Fibroblast of the aortic adventitia (primary cell): ENCODE measurements at regions not wholly inside any gene's neighbourhood (a gene's known extent, or its start where the extent isn't known, plus 50 kb on each side); places are given as distances from the start of the nearest gene placed in this dataset.
A peak's percentile ranks its signal among the peaks of the same experiment; 100 is the strongest.
"Not testable (repeated sequence)": the region's sequence is repeated elsewhere in the genome, so short reads cannot be mapped to it uniquely, and the experiment has no call there.

Experiments used
- DNase-seq: peaks from one replicate; pipeline ENCODE4 v3.0.0-alpha.2; 2010; ENCODE audit warnings: low read depth
- H3K4me3 ChIP-seq: 2 replicates; pipeline ENCODE4 v1.5.1; 2011; ENCODE audit warnings: low read depth, mild to moderate bottlenecking, control low read depth, low read length, moderate library complexity
- CTCF ChIP-seq: IDR thresholded peaks from 2 replicates; pipeline ENCODE4 v1.5.1; 2011; ENCODE audit warnings: mild to moderate bottlenecking, low read length, control low read depth, inconsistent platforms; ENCODE audit not compliant: insufficient read depth

DNA sequence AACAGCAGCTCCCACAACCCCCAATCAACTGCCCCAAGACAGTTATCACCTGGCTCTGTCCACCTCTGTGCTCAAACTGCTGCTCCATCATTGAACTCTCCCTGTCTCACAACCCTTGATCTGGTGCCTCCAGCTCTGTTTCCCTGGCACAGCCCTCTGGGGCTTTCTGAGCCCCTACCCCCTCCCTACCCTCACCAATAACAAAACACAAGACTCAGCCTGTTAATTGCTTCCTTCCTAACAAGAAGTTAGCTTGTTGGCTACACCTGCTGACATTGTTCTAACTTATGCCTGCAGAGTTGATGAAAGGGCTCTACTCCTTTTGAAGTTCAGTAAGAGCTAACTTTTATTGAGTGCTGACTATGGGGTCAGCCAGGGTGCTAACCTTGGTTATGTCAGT lies 99.4 kb upstream of the FNDC3A start:
- TF ChIP-seq CTCF = no peak
- DNase-seq = no peak
- no peak overlapping the region for H3K4me3 ChIP-seq

- H3K4me3 ChIP-seq = no peak overlapping the region
- TF ChIP-seq CTCF = no peak
- no peak for DNase-seq
Observed at GRCh38 chr13:48879432-48879831, 96.3 kb upstream of the FNDC3A start.

- H3K4me3 ChIP-seq = no peak overlapping the region
- TF ChIP-seq CTCF = no peak
- DNase-seq = no peak
Observed at GRCh38 chr13:48879854-48880253, 95.9 kb upstream of the FNDC3A start.

DNA sequence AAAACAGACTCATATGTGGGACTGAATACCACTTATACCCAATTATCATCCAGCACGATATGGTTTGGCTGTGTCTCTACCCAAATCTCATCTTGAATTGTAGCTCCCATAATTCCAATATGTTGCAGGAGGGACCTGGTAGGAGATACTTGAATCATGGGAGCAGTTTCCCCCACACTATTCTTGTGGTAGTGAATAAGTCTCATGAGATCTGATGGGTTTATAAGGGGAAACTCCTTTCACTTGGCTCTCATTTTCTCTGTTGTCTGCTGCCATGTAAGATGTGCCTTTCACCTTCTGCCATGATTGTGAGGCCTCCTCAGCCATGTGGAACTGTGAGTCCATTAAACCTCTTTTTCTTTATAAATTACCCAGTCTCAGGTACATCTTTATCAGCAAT lies 91.9 kb upstream of the FNDC3A start:
- not testable (repeated sequence) for H3K4me3 ChIP-seq, DNase-seq

DNA sequence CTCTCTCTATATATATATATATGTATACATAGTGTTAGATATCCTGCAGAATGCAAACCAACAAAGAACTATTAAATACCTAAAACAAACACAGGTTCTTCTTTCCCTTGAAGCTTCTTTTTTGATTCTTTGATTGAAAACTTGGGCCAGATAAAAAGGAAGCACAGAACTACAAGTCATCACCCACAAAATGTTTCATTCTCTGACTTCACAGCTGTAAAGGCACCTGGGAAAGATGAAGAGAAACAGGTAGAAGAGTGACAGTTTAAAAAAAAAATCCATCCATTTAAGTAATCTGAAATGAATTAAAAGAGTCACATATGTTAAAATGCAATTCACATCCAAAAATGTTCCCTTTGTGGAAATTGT lies 90.7 kb upstream of the FNDC3A start:
- no peak overlapping the region for H3K4me3 ChIP-seq
- no peak for DNase-seq
- TF ChIP-seq CTCF = no peak

DNA sequence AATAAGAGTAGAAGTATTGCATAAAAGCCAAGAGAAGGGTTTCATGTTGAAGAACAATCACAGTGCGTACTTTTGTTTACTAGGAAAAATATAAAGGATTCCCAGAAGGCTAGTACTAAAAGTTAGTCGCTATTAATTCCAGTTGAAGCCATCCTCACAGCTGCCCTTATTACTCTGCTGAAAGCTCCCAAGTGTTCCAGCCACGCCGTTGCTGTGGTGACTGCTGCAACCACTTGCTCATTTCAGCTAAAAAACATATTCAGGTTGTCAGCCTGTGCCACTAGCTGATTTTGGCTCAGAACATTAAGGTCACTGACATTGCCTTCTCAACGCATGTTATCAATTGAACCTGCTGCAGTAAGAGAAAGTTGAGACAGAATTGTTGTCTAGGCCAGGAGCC lies 87.1 kb upstream of the FNDC3A start:
- H3K4me3 ChIP-seq = no peak overlapping the region
- DNase-seq = no peak
- TF ChIP-seq CTCF = no peak

GRCh38 chr13:48890391-48890790 lies 85.3 kb upstream of the FNDC3A start:
- H3K4me3 ChIP-seq = no peak overlapping the region
- peak; percentile 18 for DNase-seq
- TF ChIP-seq CTCF = no peak
